DOHH2 (cell line): ENCODE measurements at regions not wholly inside any gene's neighbourhood (a gene's known extent, or its start where the extent isn't known, plus 50 kb on each side); places are given as distances from the start of the nearest gene placed in this dataset.

ENCODE experiments used
- CTCF ChIP-seq: fragments of 200-600 bp; sonication (generic); IDR thresholded peaks from one replicate; pipeline ENCODE4 v1.5.1; 2014; ENCODE audit warnings: antibody characterized with exemption, mild to moderate bottlenecking, low read depth, low read length; ENCODE audit not compliant: poor library complexity, severe bottlenecking
- EZH2phosphoT487 ChIP-seq: fragments of 200-600 bp; sonication (generic); IDR thresholded peaks from 2 replicates; pipeline ENCODE4 v1.6.1; 2017; ENCODE audit warnings: borderline replicate concordance, mild to moderate bottlenecking, antibody characterized with exemption, low read length, moderate library complexity, mixed read lengths

- TF ChIP-seq CTCF: no peak
- no peak for TF ChIP-seq EZH2phosphoT487
Measured at GRCh38 chr2:545711-546650, 131.2 kb downstream of the TMEM18 start.
